K562 (cell line): ENCODE measurements at regions not wholly inside any gene's neighbourhood (a gene's known extent, or its start where the extent isn't known, plus 50 kb on each side); places are given as distances from the start of the nearest gene placed in this dataset.

Source experiments
- CEBPZ ChIP-seq: fragments of 150-350 bp; IDR thresholded peaks from 2 replicates; pipeline ENCODE4 v1.6.1; 2014; ENCODE audit warnings: low read depth, mild to moderate bottlenecking, low read length, borderline replicate concordance
- ESRRA ChIP-seq: fragments of 450-650 bp; IDR thresholded peaks from 2 replicates; pipeline ENCODE4 v1.6.1; 2014; ENCODE audit warnings: low read depth, mild to moderate bottlenecking, moderate library complexity, borderline replicate concordance
- ZNF318 ChIP-seq, 2 experiments: fragments of 450-650 bp; IDR thresholded peaks; 2 replicates each; pipeline ENCODE4 v1.6.1; 2016; ENCODE audit warnings: mild to moderate bottlenecking in 2 of 2, borderline replicate concordance in 1 of 2, low read depth in 1 of 2, moderate library complexity in 1 of 2

GRCh38 chr2:37866171-37866934 lies 58.7 kb upstream of the RMDN2 start (continued):
- TF ChIP-seq ZNF318 (IDR thresholded peaks at IDR 0.05; ENCODE audit: borderline replicate concordance in 1 of 2, low read depth in 1 of 2) (no peak), CEBPZ (no peak), ESRRA (no peak)
